RWPE1 (cell line): ENCODE measurements at regions not wholly inside any gene's neighbourhood (a gene's known extent, or its start where the extent isn't known, plus 50 kb on each side); places are given as distances from the start of the nearest gene placed in this dataset.

ENCODE experiments used
- CTCF ChIA-PET: fragments of 350-600 bp; sonication (Branson Sonifier 250); formaldehyde crosslinking; extraction: SDS; loops from one replicate; lab custom pipeline; 2021; lab: Yijun Ruan, JAX
- POLR2A ChIA-PET: fragments of 400-600 bp; formaldehyde crosslinking; extraction: SDS; loops from one replicate; lab custom pipeline; 2020; ENCODE audit warnings: antibody characterized with exemption; ENCODE audit not compliant: low non-redundant PET; lab: Yijun Ruan, JAX
- DNase-seq: peaks from one replicate; pipeline ENCODE4 v3.0.0; 2012; ENCODE audit warnings: low spot score
- H3K27ac ChIP-seq: fragments of 450-650 bp; 2 replicates; pipeline ENCODE4 v1.5.1; 2017
- CTCF ChIP-seq: fragments of 450-650 bp; conservative IDR thresholded peaks from 2 replicates; pipeline ENCODE4 v1.5.1; 2017; ENCODE audit warnings: low read depth, mild to moderate bottlenecking

- POLR2A ChIA-PET: no interaction called here
- no peak for TF ChIP-seq CTCF
- no peak for DNase-seq
- CTCF ChIA-PET: no interaction called here
- no peak overlapping the region for H3K27ac ChIP-seq
Measured at GRCh38 chr16:73858326-73858725, 438.3 kb upstream of the PSMD7 start.

DNA sequence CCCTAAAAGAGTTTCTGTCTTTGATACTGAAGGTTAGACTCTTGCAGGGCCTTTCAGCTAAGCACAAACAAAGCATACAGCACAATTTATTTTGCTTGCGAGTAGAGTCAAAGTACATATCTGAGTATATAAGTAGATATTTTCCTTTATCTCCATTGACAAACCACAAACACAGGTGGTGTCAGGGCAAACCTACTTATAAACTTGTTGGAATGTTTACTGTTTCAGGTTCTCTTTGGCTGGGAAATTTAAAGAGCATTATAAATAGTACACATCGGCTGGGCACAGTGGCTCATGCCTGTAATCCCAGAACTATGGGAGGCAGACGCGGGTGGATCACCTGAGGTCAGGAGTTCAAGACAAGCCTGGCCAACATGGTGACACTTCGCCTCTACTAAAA is 442.6 kb upstream of the PSMD7 start:
- POLR2A ChIA-PET: no interaction called here

DNA sequence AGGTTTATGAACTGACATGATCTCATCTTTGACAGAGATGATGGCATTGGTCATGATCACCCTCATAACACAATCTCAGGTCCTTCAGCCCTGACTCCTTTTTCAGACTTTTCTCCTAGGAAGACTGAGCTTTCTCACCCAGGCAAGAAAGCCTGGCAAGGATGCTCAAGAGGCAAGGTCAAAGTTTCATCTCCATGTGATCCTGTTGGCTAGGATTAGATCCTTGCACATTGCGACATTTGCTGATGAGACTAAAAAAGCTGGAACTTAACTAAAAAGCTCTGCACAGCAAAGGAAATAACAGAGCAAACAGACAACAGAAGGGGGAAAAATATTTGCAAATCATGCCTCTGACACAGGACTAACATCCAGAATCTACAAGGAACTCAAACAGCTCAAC is 444.1 kb upstream of the PSMD7 start:
- CTCF ChIA-PET: interaction anchor here (0.7 kb wide), 1 partner anchor 16 kb away, joined by 3 read pairs; no protein-coding TSS in a partner anchor
- no peak for DNase-seq
- TF ChIP-seq CTCF: no peak
- H3K27ac ChIP-seq: no peak overlapping the region
- POLR2A ChIA-PET: no interaction called here

More for the DNA sequence above, 442.6 kb upstream of the PSMD7 start:
- CTCF ChIA-PET: no interaction called here
- no peak for DNase-seq
- no peak for TF ChIP-seq CTCF
- no peak overlapping the region for H3K27ac ChIP-seq

- DNase-seq: no peak
- no peak overlapping the region for H3K27ac ChIP-seq
- POLR2A ChIA-PET: no interaction called here
- TF ChIP-seq CTCF: no peak
- CTCF ChIA-PET: no interaction called here
Measured at GRCh38 chr16:73848993-73849392, 447.6 kb upstream of the PSMD7 start.

GRCh38 chr16:73847090-73847489 is 449.5 kb upstream of the PSMD7 start:
- no peak for TF ChIP-seq CTCF
- ChIA-PET POLR2A (no interaction called here), CTCF (interaction anchor here (0.7 to 0.8 kb wide), 2 partner anchors 10 to 661 kb away, joined by 5 to 13 read pairs; no protein-coding TSS in a partner anchor)

DNA sequence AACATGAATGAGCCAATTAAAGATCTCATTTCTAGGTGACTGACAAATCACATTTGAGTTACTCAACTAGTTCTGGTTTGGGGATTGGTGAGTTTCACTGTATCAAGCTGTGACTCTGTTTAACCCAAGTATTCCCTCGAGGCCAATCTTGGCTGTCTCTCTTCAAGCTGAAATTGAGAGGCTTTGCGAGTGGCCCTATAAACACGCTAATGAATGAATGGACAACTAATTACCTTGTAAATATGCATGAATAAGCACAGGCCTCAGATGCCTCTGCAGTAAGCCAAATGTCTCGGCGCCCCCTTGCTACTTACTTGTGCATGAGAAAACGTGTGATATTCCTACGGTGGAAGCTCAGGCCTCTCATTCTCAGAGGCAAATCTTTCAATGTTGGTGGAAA is 450.3 kb upstream of the PSMD7 start:
- TF ChIP-seq CTCF: no peak
- POLR2A ChIA-PET: no interaction called here
- DNase-seq: no peak
- CTCF ChIA-PET: interaction anchor here (0.7 kb wide), 1 partner anchor 9 kb away, joined by 5 read pairs; no protein-coding TSS in a partner anchor
- H3K27ac ChIP-seq: no peak overlapping the region

More at GRCh38 chr16:73847090-73847489, 449.5 kb upstream of the PSMD7 start:
- DNase-seq: no peak
- no peak overlapping the region for H3K27ac ChIP-seq
